Body of pancreas (tissue), 4 donors: ENCODE measurements at regions not wholly inside any gene's neighbourhood (a gene's known extent, or its start where the extent isn't known, plus 50 kb on each side); places are given as distances from the start of the nearest gene placed in this dataset.

Experiments used
- ATAC-seq: fragments of 150-250 bp; one replicate; pipeline ENCODE4 v1.9.1; 2016
- DNase-seq, 4 donors: peaks; one replicate each; pipeline ENCODE4 v3.0.0-alpha.2; 2019
- H3K27ac ChIP-seq, 4 donors: fragments of 200-600 bp; sonication (generic); 1 replicate in 3 of 4; 2 replicates in 1 of 4; pipeline versions ENCODE4 v1.5.1 to v1.6.1; 2016 to 2019; ENCODE audit warnings: mild to moderate bottlenecking in 1 of 4, mixed read lengths in 1 of 4, moderate library complexity in 1 of 4
- H3K27me3 ChIP-seq, 2 donors: fragments of 200-600 bp; sonication (generic); one replicate each; pipeline ENCODE4 v1.6.0; 2016; ENCODE audit warnings: mild to moderate bottlenecking in 1 of 2
- H3K36me3 ChIP-seq, 2 donors: fragments of 200-600 bp; sonication (generic); replicated peaks in 1 of 2; 2 replicates each; pipeline ENCODE4 v1.5.1; 2016; ENCODE audit warnings: low read depth in 2 of 2; ENCODE audit not compliant: insufficient read depth in 1 of 2
- H3K4me1 ChIP-seq: fragments of 200-600 bp; sonication (generic); one replicate; pipeline ENCODE4 v1.6.0; 2016
- H3K4me3 ChIP-seq, 2 donors: fragments of 200-600 bp; sonication (generic); 1 replicate in 1 of 2; 2 replicates in 1 of 2; pipeline ENCODE4 v1.5.1; 2016 to 2019
- H3K9me3 ChIP-seq, 3 donors: fragments of 200-600 bp; sonication (generic); 1 replicate in 2 of 3; 2 replicates in 1 of 3; pipeline ENCODE4 v1.5.1; 2016
- CTCF ChIP-seq, 7 experiments: fragments of 450-650 bp in 4 of 7; fragments of 200-600 bp in 3 of 7; sonication (generic) in 3 of 7; IDR thresholded peaks; one replicate each; pipeline ENCODE4 v1.5.1; 2016 to 2019; ENCODE audit warnings: antibody characterized with exemption in 7 of 7
- POLR2A ChIP-seq, 3 donors: fragments of 450-650 bp; IDR thresholded peaks; one replicate each; pipeline ENCODE4 v1.6.1; 2016; ENCODE audit warnings: antibody characterized with exemption in 3 of 3, mild to moderate bottlenecking in 2 of 3
- WGBS, 2 donors: methylation state at CpG; one replicate each; pipeline ENCODE4 v1.1.5; 2017; 5-methylcytosine and 5-hydroxymethylcytosine counted together
- intact Hi-C: fragments of 100-400 bp; cut with DNase I; formaldehyde crosslinking; loops from one replicate; pipeline ENCODE4 v1.15.1; 2023

GRCh38 chr3:7793786-7794185, 707.8 kb upstream of the LMCD1 start:
- DNase-seq (no peak), ATAC-seq (no peak)
- Histone ChIP-seq H3K4me1 (no peaks in the 10 kb centered on the region), H3K4me3 (no peak overlapping the region), H3K27me3 (no peaks in the 10 kb centered on the region), H3K36me3 (no peaks in the 10 kb centered on the region), H3K27ac (no peak overlapping the region), H3K9me3 (no peaks in the 10 kb centered on the region)
- TF ChIP-seq CTCF (IDR thresholded peaks at IDR 0.05) (no peak), POLR2A (IDR thresholded peaks at IDR 0.05) (no peak)
- 51 to 59% methylated on average over 5 of the region's 5 CpGs for WGBS, 2 donors
- intact Hi-C loops, result no loop called here

GRCh38 chr3:7798276-7798675, 703.3 kb upstream of the LMCD1 start:
- no peaks in the 10 kb centered on the region for H3K9me3 ChIP-seq
- H3K27ac ChIP-seq, result no peak overlapping the region
- no peak overlapping the region for H3K4me3 ChIP-seq
- H3K27me3 ChIP-seq, result no peaks in the 10 kb centered on the region
- WGBS, 2 donors, result 37 to 46% methylated on average over 4 of the region's 4 CpGs
- DNase-seq, result no peak
- H3K4me1 ChIP-seq, result no peaks in the 10 kb centered on the region
- intact Hi-C loops, result no loop called here
- TF ChIP-seq CTCF (IDR thresholded peaks at IDR 0.05), result no peak
- no peak for TF ChIP-seq POLR2A (IDR thresholded peaks at IDR 0.05)
- no peak for ATAC-seq
- no peaks in the 10 kb centered on the region for H3K36me3 ChIP-seq

- H3K4me1 ChIP-seq, result no peaks in the 10 kb centered on the region
- WGBS, 2 donors, result 43% methylated on average over 4 of the region's 4 CpGs
- intact Hi-C loops, result no loop called here
- H3K4me3 ChIP-seq, result no peak overlapping the region
- no peaks in the 10 kb centered on the region for H3K9me3 ChIP-seq
- DNase-seq (no peak), ATAC-seq (no peak)
- H3K27ac ChIP-seq, result no peak overlapping the region
- no peaks in the 10 kb centered on the region for H3K36me3 ChIP-seq
- H3K27me3 ChIP-seq, result no peaks in the 10 kb centered on the region
- TF ChIP-seq POLR2A (IDR thresholded peaks at IDR 0.05) (no peak), CTCF (IDR thresholded peaks at IDR 0.05) (peak in 3 of 7 experiments; percentile 6 to 21 (median 10))
Observed at GRCh38 chr3:7800006-7800780, 701.4 kb upstream of the LMCD1 start.

- Histone ChIP-seq H3K27ac (no peak overlapping the region), H3K4me3 (no peak overlapping the region), H3K36me3 (no peaks in the 10 kb centered on the region), H3K9me3 (no peaks in the 10 kb centered on the region), H3K4me1 (no peaks in the 10 kb centered on the region), H3K27me3 (no peaks in the 10 kb centered on the region)
- intact Hi-C loops, result no loop called here
- no peak for ATAC-seq
- no peak for DNase-seq
- TF ChIP-seq CTCF (IDR thresholded peaks at IDR 0.05), result no peak
- WGBS, 2 donors, result 87 to 91% methylated on average over 3 of the region's 3 CpGs
Observed at GRCh38 chr3:7812490-7812889, 689.1 kb upstream of the LMCD1 start.

GRCh38 chr3:7813365-7813764, 688.3 kb upstream of the LMCD1 start:
- Histone ChIP-seq H3K27me3 (no peaks in the 10 kb centered on the region), H3K4me1 (no peaks in the 10 kb centered on the region), H3K36me3 (no peaks in the 10 kb centered on the region), H3K27ac (no peak overlapping the region), H3K4me3 (no peak overlapping the region), H3K9me3 (no peaks in the 10 kb centered on the region)
- intact Hi-C loops, result no loop called here
- TF ChIP-seq CTCF (IDR thresholded peaks at IDR 0.05), result no peak
- TF ChIP-seq POLR2A (IDR thresholded peaks at IDR 0.05), result no peak
- DNase-seq (no peak), ATAC-seq (no peak)
- WGBS, 2 donors, result 30 to 37% methylated on average over 1 of the region's 1 CpG
